CD4-positive, alpha-beta memory T cell (primary cell): ENCODE measurements at regions not wholly inside any gene's neighbourhood (a gene's known extent, or its start where the extent isn't known, plus 50 kb on each side); places are given as distances from the start of the nearest gene placed in this dataset.

Experiments
- CTCF ChIA-PET: fragments of 350-600 bp; sonication (Branson Sonifier 250); formaldehyde crosslinking; loops from one replicate; lab custom pipeline; 2021; ENCODE audit warnings: inconsistent platforms; ENCODE audit not compliant: partially characterized antibody; lab: Charles Lee
- POLR2A ChIA-PET: fragments of 350-600 bp; sonication (Branson Sonifier 250); formaldehyde crosslinking; loops from one replicate; lab custom pipeline; 2021; ENCODE audit not compliant: partially characterized antibody; lab: Charles Lee
- DNase-seq, 5 donors: peaks; one replicate each; pipeline versions ENCODE4 v3.0.0 to v3.0.0-alpha.2; 2020 to 2022; ENCODE audit warnings: mixed read lengths in 1 of 5
- H3K27ac ChIP-seq: one replicate; pipeline ENCODE4 v1.7.0; 2013; ENCODE audit warnings: low read depth, low read length
- H3K27me3 ChIP-seq: 2 replicates; pipeline ENCODE4 v1.7.0; 2013; ENCODE audit warnings: mild to moderate bottlenecking, low read length, moderate library complexity; ENCODE audit not compliant: insufficient read depth
- H3K36me3 ChIP-seq: 2 replicates; pipeline ENCODE4 v1.7.0; 2013; ENCODE audit warnings: mild to moderate bottlenecking, low read length, moderate library complexity; ENCODE audit not compliant: insufficient read depth
- H3K4me1 ChIP-seq: 2 replicates; pipeline ENCODE4 v1.7.0; 2013; ENCODE audit warnings: mild to moderate bottlenecking, low read length, moderate library complexity; ENCODE audit not compliant: insufficient read depth
- H3K4me3 ChIP-seq, 2 donors: one replicate each; pipeline ENCODE4 v1.7.0; 2013; ENCODE audit warnings: low read length in 2 of 2, mild to moderate bottlenecking in 1 of 2
- H3K9me3 ChIP-seq, 2 donors: one replicate each; pipeline ENCODE4 v1.7.0; 2013; ENCODE audit warnings: low read length in 2 of 2, control low read depth in 1 of 2; ENCODE audit not compliant: control insufficient read depth in 1 of 2
- H3K27ac Mint-ChIP-seq, 7 donors: one replicate each; pipeline ENCODE4 v1.8.0; 2020 to 2021; ENCODE audit warnings: mixed read lengths in 7 of 7, mild to moderate bottlenecking in 6 of 7, inconsistent platforms in 3 of 7, moderate library complexity in 3 of 7
- H3K27me3 Mint-ChIP-seq, 2 donors: one replicate each; pipeline ENCODE4 v1.8.0; 2020 to 2021; ENCODE audit warnings: mixed read lengths in 2 of 2
- H3K36me3 Mint-ChIP-seq, 2 donors: one replicate each; pipeline ENCODE4 v1.8.0; 2020 to 2021; ENCODE audit warnings: mixed read lengths in 2 of 2, inconsistent platforms in 1 of 2, mild to moderate bottlenecking in 1 of 2
- H3K4me1 Mint-ChIP-seq, 4 donors: one replicate each; pipeline ENCODE4 v1.8.0; 2020 to 2021; ENCODE audit warnings: mixed read lengths in 4 of 4, mild to moderate bottlenecking in 1 of 4
- H3K4me3 Mint-ChIP-seq, 8 donors: one replicate each; pipeline ENCODE4 v1.8.0; 2020 to 2021; ENCODE audit warnings: mixed read lengths in 8 of 8, mild to moderate bottlenecking in 7 of 8, moderate library complexity in 6 of 8, inconsistent platforms in 3 of 8
- H3K9me3 Mint-ChIP-seq, 8 donors: one replicate each; pipeline ENCODE4 v1.8.0; 2020 to 2021; ENCODE audit warnings: mixed read lengths in 8 of 8, mild to moderate bottlenecking in 5 of 8, inconsistent platforms in 3 of 8, moderate library complexity in 1 of 8
- intact Hi-C: fragments of 100-400 bp; cut with micrococcal nuclease; formaldehyde crosslinking; loops from one replicate; pipeline ENCODE4 v1.15.1; 2023

DNA sequence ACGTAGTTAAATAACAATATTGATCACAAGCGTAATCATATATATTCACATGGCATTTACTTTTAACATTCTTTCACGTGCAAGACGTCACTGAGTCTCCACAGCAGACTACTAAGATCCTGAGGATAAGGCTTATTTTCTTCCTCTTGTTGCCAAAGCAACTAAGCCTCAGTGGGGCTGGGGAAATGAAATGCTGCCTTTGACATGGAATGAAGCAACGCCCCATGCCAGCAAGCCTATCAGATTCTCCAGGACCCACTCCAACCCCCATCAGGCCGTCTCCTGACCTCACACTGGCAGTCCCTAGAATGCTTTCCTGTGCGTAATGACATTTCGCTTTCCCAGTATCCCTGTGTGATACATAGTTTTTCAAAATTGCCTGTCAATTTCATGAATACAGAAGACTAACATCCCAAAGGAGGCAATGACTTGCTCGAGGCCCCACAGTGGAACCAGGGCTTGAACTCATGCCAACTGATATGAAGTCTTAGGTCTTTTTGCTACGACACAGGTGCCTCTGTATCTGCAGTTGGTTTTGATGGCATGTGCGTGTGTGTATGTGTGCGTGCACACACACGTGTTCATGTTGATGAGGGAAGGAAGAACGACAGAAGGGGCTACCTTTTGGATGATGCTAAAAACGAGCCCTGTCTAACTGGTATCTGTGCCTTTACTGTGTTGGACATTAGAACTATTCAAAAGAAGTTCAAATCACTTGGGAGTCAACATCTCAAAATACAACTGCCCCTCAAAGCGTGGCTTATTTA is 239.1 kb downstream of the VRK1 start:
- peaks cover 18 to 31% of the 10 kb centered on the region in 2 donors for H3K27me3 Mint-ChIP-seq
- DNase-seq = no peak
- H3K27ac Mint-ChIP-seq = no peak overlapping the region
- ChIA-PET CTCF (no interaction called here), POLR2A (no interaction called here)
- H3K4me3 Mint-ChIP-seq = no peak overlapping the region
- Histone ChIP-seq H3K4me1 (no peaks in the 10 kb centered on the region), H3K27me3 (peaks cover 9% of the 10 kb centered on the region), H3K4me3 (no peak overlapping the region), H3K27ac (no peak overlapping the region), H3K9me3 (peaks cover 0 to 7% of the 10 kb centered on the region in 2 donors), H3K36me3 (no peaks in the 10 kb centered on the region)
- H3K36me3 Mint-ChIP-seq = peaks cover 0 to 10% of the 10 kb centered on the region in 2 donors
- H3K9me3 Mint-ChIP-seq = peaks cover 7 to 38% (median 19%) of the 10 kb centered on the region in 8 donors
- intact Hi-C loops = no loop called here
- peaks cover 2 to 11% (median 7%) of the 10 kb centered on the region in 4 donors for H3K4me1 Mint-ChIP-seq

DNA sequence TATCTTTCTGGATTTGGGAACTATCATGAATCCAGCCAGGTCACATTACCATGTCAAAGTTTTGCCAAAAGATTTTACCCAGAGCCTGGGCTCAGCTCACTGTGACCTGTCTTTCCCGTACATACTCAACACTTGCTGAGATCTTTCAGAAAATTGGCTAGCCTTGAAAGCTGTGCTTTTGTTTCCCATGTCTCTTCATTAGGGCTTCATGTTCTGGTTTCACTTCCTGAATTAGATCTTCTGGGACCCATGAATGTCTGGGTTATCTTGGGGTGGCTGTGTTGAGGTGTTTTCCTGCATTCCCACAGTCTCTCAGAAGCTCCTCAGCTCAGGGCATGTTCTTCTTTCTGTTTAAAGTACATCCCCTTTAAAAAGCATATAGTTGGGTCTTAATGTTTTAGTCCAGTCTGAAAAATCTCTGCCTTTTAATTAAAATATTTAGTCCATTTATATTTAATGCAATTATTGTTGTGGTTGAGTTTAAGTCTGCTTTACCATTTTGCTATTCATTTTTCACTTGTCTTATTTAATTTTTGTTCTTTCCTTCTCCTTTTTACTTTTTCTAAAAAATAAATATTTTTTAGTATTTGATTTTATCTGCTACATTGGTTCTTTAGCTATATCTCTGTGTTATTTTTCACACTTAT is 242.7 kb downstream of the VRK1 start:
- ChIA-PET CTCF (no interaction called here), POLR2A (no interaction called here)
- H3K4me3 ChIP-seq = no peak overlapping the region
- peaks cover 2 to 14% of the 10 kb centered on the region in 2 donors for H3K27me3 Mint-ChIP-seq
- peaks cover 0 to 7% of the 10 kb centered on the region in 2 donors for H3K36me3 Mint-ChIP-seq
- H3K4me3 Mint-ChIP-seq = no peak overlapping the region
- no peaks in the 10 kb centered on the region for H3K4me1 ChIP-seq
- no peak overlapping the region for H3K27ac ChIP-seq
- H3K36me3 ChIP-seq = no peaks in the 10 kb centered on the region
- intact Hi-C loops = no loop called here
- peaks cover 4 to 30% (median 18%) of the 10 kb centered on the region in 8 donors for H3K9me3 Mint-ChIP-seq
- H3K9me3 ChIP-seq = peaks cover 0 to 7% of the 10 kb centered on the region in 2 donors
- no peaks in the 10 kb centered on the region for H3K27me3 ChIP-seq
- peaks cover 0 to 2% (median 0%) of the 10 kb centered on the region in 4 donors for H3K4me1 Mint-ChIP-seq
- no peak overlapping the region for H3K27ac Mint-ChIP-seq
- no peak for DNase-seq

DNA sequence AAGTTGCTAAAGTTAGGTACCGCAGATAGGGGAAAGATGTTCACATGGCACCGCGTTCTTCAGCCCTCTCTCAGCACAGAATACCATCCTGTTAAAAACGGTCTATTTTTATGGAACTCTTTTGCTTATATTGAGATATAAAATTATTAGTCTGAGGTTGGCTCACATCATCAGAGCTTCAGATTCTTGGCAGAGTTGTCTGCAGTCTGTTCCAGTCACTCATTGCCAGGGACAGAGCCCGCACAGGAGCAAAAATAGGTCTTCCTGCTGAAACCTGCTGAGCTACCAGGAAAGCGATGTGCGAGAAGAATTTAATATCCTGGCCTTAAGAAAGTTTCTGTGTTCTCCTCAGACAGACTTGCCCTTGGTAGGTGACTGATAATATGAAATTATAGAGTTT is 249.8 kb downstream of the VRK1 start:
- H3K27ac Mint-ChIP-seq = no peak overlapping the region

DNA sequence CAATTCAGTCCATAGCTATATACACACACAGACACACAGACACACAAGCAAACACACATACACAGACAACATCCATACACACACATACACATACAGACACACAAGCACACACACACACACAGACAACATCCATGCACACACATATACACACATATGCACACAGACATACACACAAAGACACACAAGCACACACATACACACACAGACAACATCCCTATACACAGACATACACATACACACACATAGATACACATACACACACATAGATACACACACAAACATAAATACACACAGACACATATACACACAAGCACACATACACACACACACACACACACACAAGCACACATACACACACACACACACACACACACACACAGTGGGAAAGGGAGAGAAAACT is 254.8 kb downstream of the VRK1 start:
- H3K27ac ChIP-seq = no peak overlapping the region
- H3K4me3 ChIP-seq = no peak overlapping the region
- H3K9me3 Mint-ChIP-seq = no peaks in the 10 kb centered on the region
- CTCF ChIA-PET = no interaction called here
- no peaks in the 10 kb centered on the region for H3K9me3 ChIP-seq
- H3K27ac Mint-ChIP-seq = no peak overlapping the region
- no peak for DNase-seq
- H3K36me3 ChIP-seq = no peaks in the 10 kb centered on the region
- H3K4me1 ChIP-seq = no peaks in the 10 kb centered on the region
- intact Hi-C loops = no loop called here
- no peaks in the 10 kb centered on the region for H3K4me1 Mint-ChIP-seq
- H3K27me3 Mint-ChIP-seq = no peaks in the 10 kb centered on the region
- H3K36me3 Mint-ChIP-seq = no peaks in the 10 kb centered on the region
- H3K27me3 ChIP-seq = peaks cover 4% of the 10 kb centered on the region
- POLR2A ChIA-PET = no interaction called here
- no peak overlapping the region for H3K4me3 Mint-ChIP-seq

More for the DNA sequence above, 249.8 kb downstream of the VRK1 start:
- Histone ChIP-seq H3K36me3 (no peaks in the 10 kb centered on the region), H3K27me3 (peaks cover 4% of the 10 kb centered on the region), H3K9me3 (no peaks in the 10 kb centered on the region), H3K4me1 (no peaks in the 10 kb centered on the region), H3K4me3 (no peak overlapping the region), H3K27ac (no peak overlapping the region)
- Mint-ChIP-seq H3K9me3 (peaks cover 0 to 2% (median 0%) of the 10 kb centered on the region in 8 donors), H3K27me3 (peaks cover 0 to 3% of the 10 kb centered on the region in 2 donors), H3K4me1 (no peaks in the 10 kb centered on the region), H3K4me3 (no peak overlapping the region), H3K36me3 (no peaks in the 10 kb centered on the region)
- no peak for DNase-seq
- intact Hi-C loops = no loop called here
- CTCF ChIA-PET = no interaction called here
- POLR2A ChIA-PET = no interaction called here

DNA sequence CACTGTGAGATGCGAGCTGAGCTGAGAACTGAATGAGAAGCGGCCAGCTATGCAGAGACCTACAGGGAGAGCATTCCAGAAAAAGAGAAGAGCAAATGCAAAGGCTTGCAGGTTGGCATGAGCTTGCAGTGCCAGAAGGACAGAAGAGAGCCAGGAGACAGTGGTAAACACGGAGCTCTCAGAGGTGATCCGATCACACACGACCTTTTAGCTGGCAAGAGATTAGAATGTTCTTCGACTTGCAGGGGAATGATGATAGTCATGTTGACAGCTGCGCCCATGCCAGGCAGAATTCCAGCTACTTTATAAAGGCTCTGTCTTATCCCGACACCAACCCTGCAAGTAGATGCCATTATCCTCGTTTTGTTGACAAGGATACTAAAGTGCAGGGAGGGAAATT is 256.8 kb downstream of the VRK1 start:
- no peak overlapping the region for H3K4me3 ChIP-seq
- peaks cover 4% of the 10 kb centered on the region for H3K27me3 ChIP-seq
- ChIA-PET CTCF (interaction anchor here (1.2 kb wide), 1 partner anchor 9 kb away, joined by 3 read pairs; no protein-coding TSS in a partner anchor), POLR2A (no interaction called here)
- H3K4me3 Mint-ChIP-seq = no peak overlapping the region
- no peak overlapping the region for H3K27ac ChIP-seq
- no peaks in the 10 kb centered on the region for H3K9me3 ChIP-seq
- no peaks in the 10 kb centered on the region for H3K36me3 ChIP-seq
- no peak for DNase-seq
- peaks cover 0 to 1% of the 10 kb centered on the region in 2 donors for H3K27me3 Mint-ChIP-seq
- H3K4me1 Mint-ChIP-seq = peaks cover 0 to 1% (median 0%) of the 10 kb centered on the region in 4 donors
- H3K4me1 ChIP-seq = no peaks in the 10 kb centered on the region
- H3K36me3 Mint-ChIP-seq = no peaks in the 10 kb centered on the region
- H3K9me3 Mint-ChIP-seq = no peaks in the 10 kb centered on the region
- intact Hi-C loops = no loop called here
- no peak overlapping the region for H3K27ac Mint-ChIP-seq

DNA sequence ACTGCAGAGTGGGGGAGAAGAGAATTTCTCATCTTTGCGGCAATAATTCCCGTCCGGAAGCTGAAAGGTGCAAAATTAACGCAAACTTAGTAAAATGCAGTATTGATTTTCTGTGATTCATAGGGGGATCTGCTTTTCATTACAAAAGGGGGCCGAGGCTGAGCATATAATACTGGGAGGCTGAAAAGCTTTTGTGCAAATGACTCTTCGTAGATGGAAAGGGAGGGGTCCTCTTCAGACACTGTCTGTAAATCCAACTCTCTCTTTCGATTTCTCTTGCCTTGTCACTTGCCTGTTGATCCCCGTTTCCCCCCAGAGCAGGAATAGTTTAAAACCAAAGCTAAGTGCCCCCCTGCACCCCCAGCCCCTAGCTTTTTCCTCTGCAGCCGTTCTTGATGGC is 258.2 kb downstream of the VRK1 start:
- DNase-seq = no peak
- Histone ChIP-seq H3K4me3 (no peak overlapping the region), H3K36me3 (no peaks in the 10 kb centered on the region), H3K9me3 (no peaks in the 10 kb centered on the region), H3K27ac (no peak overlapping the region), H3K27me3 (no peaks in the 10 kb centered on the region), H3K4me1 (no peaks in the 10 kb centered on the region)
- POLR2A ChIA-PET = no interaction called here
- Mint-ChIP-seq H3K4me1 (peaks cover 0 to 1% (median 0%) of the 10 kb centered on the region in 4 donors), H3K4me3 (no peak overlapping the region), H3K9me3 (no peaks in the 10 kb centered on the region), H3K27ac (no peak overlapping the region), H3K36me3 (no peaks in the 10 kb centered on the region), H3K27me3 (peaks cover 0 to 1% of the 10 kb centered on the region in 2 donors)
- CTCF ChIA-PET = interaction anchor here (0.9 to 1.6 kb wide), 2 partner anchors 27 to 65 kb away, joined by 3 to 4 read pairs; no protein-coding TSS in a partner anchor
- intact Hi-C loops = no loop called here

DNA sequence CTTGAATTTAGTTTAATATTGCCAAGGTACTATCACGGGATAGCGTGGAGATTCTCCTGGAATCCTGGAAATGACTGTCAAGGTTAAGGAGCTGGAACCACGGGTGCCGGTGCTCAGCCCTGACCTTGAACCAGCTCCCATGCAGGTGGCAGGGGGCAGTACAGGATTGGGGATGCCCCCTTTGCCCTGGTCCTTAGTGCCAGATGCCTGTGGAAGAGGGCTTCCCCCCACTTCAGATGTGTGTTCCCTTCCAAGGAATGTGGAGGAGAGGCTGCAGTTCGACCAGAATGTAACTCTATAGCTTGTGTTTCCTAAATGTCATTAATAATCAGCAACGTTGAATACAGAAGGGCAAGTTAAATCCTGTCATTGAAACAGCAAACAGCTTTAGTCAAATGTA is 258.9 kb downstream of the VRK1 start:
- Mint-ChIP-seq H3K4me3 (no peak overlapping the region), H3K27ac (no peak overlapping the region), H3K36me3 (peaks cover 0 to 3% of the 10 kb centered on the region in 2 donors), H3K9me3 (no peaks in the 10 kb centered on the region), H3K27me3 (peaks cover 0 to 1% of the 10 kb centered on the region in 2 donors), H3K4me1 (peaks cover 0 to 1% (median 0%) of the 10 kb centered on the region in 4 donors)
- no peaks in the 10 kb centered on the region for H3K27me3 ChIP-seq
- H3K9me3 ChIP-seq = no peaks in the 10 kb centered on the region
- intact Hi-C loops = no loop called here
- H3K27ac ChIP-seq = no peak overlapping the region
- ChIA-PET CTCF (interaction anchor here (0.9 to 1.6 kb wide), 2 partner anchors 28 to 64 kb away, joined by 3 to 4 read pairs; no protein-coding TSS in a partner anchor), POLR2A (no interaction called here)
- H3K4me3 ChIP-seq = no peak overlapping the region
- H3K4me1 ChIP-seq = no peaks in the 10 kb centered on the region
- no peaks in the 10 kb centered on the region for H3K36me3 ChIP-seq
- DNase-seq = peak in 1 of 5 donors; percentile 6
